ENCODE measurements at regions not wholly inside any gene's neighbourhood (a gene's known extent, or its start where the extent isn't known, plus 50 kb on each side); places are given as distances from the start of the nearest gene placed in this dataset.

DNA sequence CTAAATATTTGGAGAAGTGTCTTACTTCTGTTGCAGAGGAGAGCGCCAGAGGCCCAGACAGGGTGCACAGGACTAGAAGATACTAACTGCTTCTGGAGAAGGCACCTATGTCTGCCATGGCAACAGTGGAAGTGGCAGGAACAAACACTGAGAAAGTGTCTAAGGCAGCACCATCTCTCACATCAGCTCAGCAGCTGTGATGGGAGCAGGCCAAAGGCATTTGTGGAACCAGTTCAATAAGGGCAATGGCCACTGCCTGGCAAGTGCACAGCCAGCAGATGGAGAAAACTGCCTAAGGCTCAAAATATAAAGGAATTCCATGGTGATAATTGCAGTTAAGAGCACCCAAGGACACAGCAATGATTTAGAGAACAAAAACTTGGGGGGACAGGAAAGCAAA, 563.0 kb upstream of the CCDC54 start:
- TF ChIP-seq, protein P1, sequence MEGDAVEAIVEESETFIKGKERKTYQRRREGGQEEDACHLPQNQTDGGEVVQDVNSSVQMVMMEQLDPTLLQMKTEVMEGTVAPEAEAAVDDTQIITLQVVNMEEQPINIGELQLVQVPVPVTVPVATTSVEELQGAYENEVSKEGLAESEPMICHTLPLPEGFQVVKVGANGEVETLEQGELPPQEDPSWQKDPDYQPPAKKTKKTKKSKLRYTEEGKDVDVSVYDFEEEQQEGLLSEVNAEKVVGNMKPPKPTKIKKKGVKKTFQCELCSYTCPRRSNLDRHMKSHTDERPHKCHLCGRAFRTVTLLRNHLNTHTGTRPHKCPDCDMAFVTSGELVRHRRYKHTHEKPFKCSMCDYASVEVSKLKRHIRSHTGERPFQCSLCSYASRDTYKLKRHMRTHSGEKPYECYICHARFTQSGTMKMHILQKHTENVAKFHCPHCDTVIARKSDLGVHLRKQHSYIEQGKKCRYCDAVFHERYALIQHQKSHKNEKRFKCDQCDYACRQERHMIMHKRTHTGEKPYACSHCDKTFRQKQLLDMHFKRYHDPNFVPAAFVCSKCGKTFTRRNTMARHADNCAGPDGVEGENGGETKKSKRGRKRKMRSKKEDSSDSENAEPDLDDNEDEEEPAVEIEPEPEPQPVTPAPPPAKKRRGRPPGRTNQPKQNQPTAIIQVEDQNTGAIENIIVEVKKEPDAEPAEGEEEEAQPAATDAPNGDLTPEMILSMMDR (conservative IDR thresholded peaks at IDR 0.05), result no peak
- no peak for TF ChIP-seq ZFX (IDR thresholded peaks at IDR 0.05)
